Esophagus squamous epithelium (tissue), 4 donors: ENCODE measurements at regions not wholly inside any gene's neighbourhood (a gene's known extent, or its start where the extent isn't known, plus 50 kb on each side); places are given as distances from the start of the nearest gene placed in this dataset.

Source experiments
- POLR2A ChIP-seq, 4 donors: fragments of 450-650 bp; IDR thresholded peaks; one replicate each; pipeline ENCODE4 v1.6.1; 2017; ENCODE audit warnings: antibody characterized with exemption in 4 of 4, mild to moderate bottlenecking in 4 of 4, moderate library complexity in 3 of 4
- TF ChIP-seq, protein P1 (sequence below), 6 experiments: fragments of 450-650 bp in 4 of 6; fragments of 200-600 bp in 2 of 6; sonication (generic) in 2 of 6; IDR thresholded peaks; one replicate each; pipeline ENCODE4 v1.5.1; 2016 to 2019; ENCODE audit warnings: antibody characterized with exemption in 6 of 6, mild to moderate bottlenecking in 4 of 6, moderate library complexity in 4 of 6

DNA sequence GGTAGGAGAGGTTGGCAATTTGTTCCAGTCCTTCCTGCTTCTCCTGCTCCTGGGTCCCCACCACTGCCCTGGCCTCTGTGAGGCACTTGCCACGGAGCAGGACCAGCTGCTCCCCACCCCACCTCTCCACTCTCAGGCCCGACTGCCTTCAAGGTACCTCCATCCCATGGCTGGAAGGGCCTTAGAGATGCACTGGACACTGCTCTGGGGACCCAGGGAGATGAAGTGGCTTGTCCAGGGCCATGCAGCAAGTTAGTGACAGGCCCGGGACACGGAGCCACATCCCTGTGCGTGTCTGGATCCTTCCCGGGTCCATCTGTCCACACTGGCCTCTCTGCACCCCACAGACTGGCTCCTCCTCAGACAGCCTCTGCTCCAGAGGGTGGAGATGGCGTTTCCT, 105.3 kb downstream of the CPZ start:
- TF ChIP-seq, protein P1, sequence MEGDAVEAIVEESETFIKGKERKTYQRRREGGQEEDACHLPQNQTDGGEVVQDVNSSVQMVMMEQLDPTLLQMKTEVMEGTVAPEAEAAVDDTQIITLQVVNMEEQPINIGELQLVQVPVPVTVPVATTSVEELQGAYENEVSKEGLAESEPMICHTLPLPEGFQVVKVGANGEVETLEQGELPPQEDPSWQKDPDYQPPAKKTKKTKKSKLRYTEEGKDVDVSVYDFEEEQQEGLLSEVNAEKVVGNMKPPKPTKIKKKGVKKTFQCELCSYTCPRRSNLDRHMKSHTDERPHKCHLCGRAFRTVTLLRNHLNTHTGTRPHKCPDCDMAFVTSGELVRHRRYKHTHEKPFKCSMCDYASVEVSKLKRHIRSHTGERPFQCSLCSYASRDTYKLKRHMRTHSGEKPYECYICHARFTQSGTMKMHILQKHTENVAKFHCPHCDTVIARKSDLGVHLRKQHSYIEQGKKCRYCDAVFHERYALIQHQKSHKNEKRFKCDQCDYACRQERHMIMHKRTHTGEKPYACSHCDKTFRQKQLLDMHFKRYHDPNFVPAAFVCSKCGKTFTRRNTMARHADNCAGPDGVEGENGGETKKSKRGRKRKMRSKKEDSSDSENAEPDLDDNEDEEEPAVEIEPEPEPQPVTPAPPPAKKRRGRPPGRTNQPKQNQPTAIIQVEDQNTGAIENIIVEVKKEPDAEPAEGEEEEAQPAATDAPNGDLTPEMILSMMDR (IDR thresholded peaks at IDR 0.05), result no peak
- TF ChIP-seq POLR2A (IDR thresholded peaks at IDR 0.05), result no peak
